Endothelial cell of umbilical vein (primary cell): ENCODE measurements at regions not wholly inside any gene's neighbourhood (a gene's known extent, or its start where the extent isn't known, plus 50 kb on each side); places are given as distances from the start of the nearest gene placed in this dataset.

Source experiments
- BruUV-seq: library from RNA; stranded (reverse); fragments of 400-500 nt; replicated peaks from 2 replicates; lab custom pipeline; 2021; lab: Mats Ljungman, UMichigan
- CTCF ChIA-PET: fragments of 300-600, 350-600 bp; sonication (Branson Sonifier 250); formaldehyde crosslinking; loops from one replicate; lab custom pipeline; 2021; ENCODE audit warnings: antibody characterized with exemption, inconsistent platforms; lab: Charles Lee
- POLR2A ChIA-PET: fragments of 300-600, 350-600 bp; sonication (Branson Sonifier 250); formaldehyde crosslinking; loops from one replicate; lab custom pipeline; 2021; ENCODE audit warnings: antibody characterized with exemption, inconsistent platforms; lab: Charles Lee
- DNase-seq: peaks from one replicate; pipeline ENCODE4 v3.0.0-alpha.2; 2011; ENCODE audit warnings: low read depth, low spot score
- FAIRE-seq: peaks from 2 replicates; lab custom pipeline; 2011; peaks lifted over from hg19 to GRCh38; lab: Jason Lieb, UNC
- H2AFZ ChIP-seq: 2 replicates; pipeline ENCODE4 v1.6.0; 2012; ENCODE audit warnings: low read depth, low read length, control low read depth, inconsistent platforms
- H3K27ac ChIP-seq: 2 replicates; pipeline ENCODE4 v1.5.1; 2011; ENCODE audit warnings: low read depth, mild to moderate bottlenecking, control low read depth, low read length, moderate library complexity; ENCODE audit not compliant: insufficient read depth
- H3K27me3 ChIP-seq, 2 experiments: 2 replicates each; pipeline versions ENCODE4 v1.6.0 to v1.6.1; 2011; ENCODE audit warnings: low read length in 2 of 2, mixed read lengths in 1 of 2; ENCODE audit not compliant: control insufficient read depth in 2 of 2, insufficient read depth in 2 of 2
- H3K36me3 ChIP-seq, 2 experiments: 2 replicates in 1 of 2; 3 replicates in 1 of 2; pipeline ENCODE4 v1.5.1; 2011; ENCODE audit warnings: low read length in 2 of 2, mild to moderate bottlenecking in 1 of 2, moderate library complexity in 1 of 2; ENCODE audit not compliant: control insufficient read depth in 2 of 2, insufficient read depth in 2 of 2; ENCODE audit errors: extremely low read depth in 1 of 2
- H3K4me1 ChIP-seq: 3 replicates; pipeline ENCODE4 v1.5.1; 2011; ENCODE audit warnings: mild to moderate bottlenecking, low read length; ENCODE audit not compliant: control insufficient read depth, insufficient read depth; ENCODE audit errors: extremely low read depth
- H3K4me2 ChIP-seq: 2 replicates; pipeline ENCODE4 v1.6.1; 2011; ENCODE audit warnings: low read length, control low read depth, mixed read lengths; ENCODE audit not compliant: insufficient read depth
- H3K4me3 ChIP-seq, 3 experiments: fragments of 200-600 bp in 1 of 3; sonication (generic), shearing (Covaris generic) in 1 of 3; replicated peaks in 1 of 3; 2 replicates each; pipeline ENCODE4 v1.5.1; 2011 to 2016; ENCODE audit warnings: control low read depth in 3 of 3, low read length in 3 of 3, mild to moderate bottlenecking in 2 of 3, inconsistent platforms in 1 of 3, low read depth in 1 of 3, moderate library complexity in 1 of 3; ENCODE audit not compliant: insufficient read depth in 1 of 3
- H3K79me2 ChIP-seq: 2 replicates; pipeline ENCODE4 v1.6.0; 2012; ENCODE audit warnings: low read length, inconsistent platforms; ENCODE audit not compliant: control insufficient read depth, insufficient read depth
- H3K9ac ChIP-seq: replicated peaks from 2 replicates; pipeline ENCODE3; 2011; ENCODE audit warnings: low read length, control low read depth; ENCODE audit not compliant: insufficient read depth; ENCODE audit errors: extremely low read depth
- H3K9me1 ChIP-seq: replicated peaks from 3 replicates; pipeline ENCODE4 v1.6.0; 2011; ENCODE audit warnings: mild to moderate bottlenecking, low read length; ENCODE audit not compliant: control insufficient read depth, insufficient read depth; ENCODE audit errors: extremely low read depth
- H3K9me3 ChIP-seq: replicated peaks from 2 replicates; pipeline ENCODE4 v1.5.1; 2012; ENCODE audit warnings: low read length, inconsistent platforms; ENCODE audit not compliant: control insufficient read depth, insufficient read depth
- H4K20me1 ChIP-seq: replicated peaks from 2 replicates; pipeline ENCODE3; 2011; ENCODE audit warnings: mild to moderate bottlenecking, low read length; ENCODE audit not compliant: control insufficient read depth, insufficient read depth; ENCODE audit errors: extremely low read depth
- CTCF ChIP-seq, 2 donors: IDR thresholded peaks; 1 replicate in 1 of 2; 2 replicates in 1 of 2; pipeline ENCODE4 v1.5.1; 2011; ENCODE audit warnings: low read length in 2 of 2, mild to moderate bottlenecking in 2 of 2, moderate library complexity in 2 of 2, control low read depth in 1 of 2, inconsistent platforms in 1 of 2, low read depth in 1 of 2; ENCODE audit not compliant: insufficient read depth in 1 of 2; ENCODE audit errors: extremely low read depth in 1 of 2
- EZH2 ChIP-seq: IDR thresholded peaks from 2 replicates; pipeline ENCODE4 v1.6.1; 2012; ENCODE audit warnings: borderline replicate concordance, low read depth, mild to moderate bottlenecking, moderate library complexity, low read length, inconsistent platforms; ENCODE audit not compliant: severe bottlenecking
- FOS ChIP-seq: IDR thresholded peaks from 2 replicates; pipeline ENCODE4 v1.6.1; 2011; ENCODE audit warnings: mild to moderate bottlenecking, low read length, moderate library complexity, borderline replicate concordance; ENCODE audit not compliant: insufficient read depth
- GATA2 ChIP-seq: IDR thresholded peaks from 2 replicates; pipeline ENCODE4 v1.7.0; 2011; ENCODE audit warnings: low read depth, mild to moderate bottlenecking, moderate library complexity, mixed read lengths, low read length; ENCODE audit not compliant: insufficient read length, insufficient read depth
- JUN ChIP-seq: IDR thresholded peaks from 2 replicates; pipeline ENCODE4 v1.6.1; 2011; ENCODE audit warnings: borderline replicate concordance, low read depth; ENCODE audit not compliant: insufficient read length, insufficient read depth
- MAX ChIP-seq: IDR thresholded peaks from 2 replicates; pipeline ENCODE4 v1.6.1; 2011; ENCODE audit not compliant: insufficient read depth, insufficient read length
- MYC ChIP-seq: IDR thresholded peaks from one replicate; pipeline ENCODE4 v1.6.1; 2011; ENCODE audit warnings: mild to moderate bottlenecking, low read depth, low read length
- POLR2A ChIP-seq: IDR thresholded peaks from 2 replicates; pipeline ENCODE4 v1.6.1; 2012; ENCODE audit warnings: low read depth, mild to moderate bottlenecking, control low read depth, low read length
- POLR2AphosphoS5 ChIP-seq: IDR thresholded peaks from 2 replicates; pipeline ENCODE4 v1.6.1; 2012; ENCODE audit warnings: low read depth, mild to moderate bottlenecking, control low read depth, low read length, moderate library complexity; ENCODE audit not compliant: insufficient read depth
- dilution Hi-C: fragments of 300-500 bp; cut with MboI; formaldehyde crosslinking; loops from one replicate; pipeline ENCODE4 v1.15.0; 2019; ENCODE audit warnings: low sequenced_read_pairs; ENCODE audit not compliant: extremely low pct_ligation_motif_present
- intact Hi-C: fragments of 100-400 bp; cut with micrococcal nuclease; formaldehyde crosslinking; loops from one replicate; pipeline ENCODE4 v1.10.0; 2022

DNA sequence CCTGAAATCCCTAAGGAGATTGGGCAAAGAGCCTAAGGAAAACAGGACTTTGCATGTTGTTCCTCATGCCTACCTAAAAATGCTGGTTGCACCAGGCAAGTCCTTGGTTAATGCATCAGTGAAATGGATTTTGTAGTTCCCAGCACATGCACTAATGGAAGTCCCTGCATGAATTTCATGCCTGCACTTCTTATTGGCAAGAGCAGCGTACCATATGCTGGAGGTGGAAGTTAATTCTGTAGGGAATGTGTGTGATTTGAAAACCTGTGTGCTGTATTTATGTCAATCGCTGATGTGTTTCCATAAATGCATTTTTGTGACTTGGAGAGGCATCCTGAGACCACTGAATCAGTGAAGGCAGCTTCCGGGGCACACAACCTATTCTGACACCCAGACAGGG is 140.3 kb upstream of the MTNR1B start:
- no peaks in the 10 kb centered on the region for H3K9me3 ChIP-seq
- dilution Hi-C loops (no loop called here), intact Hi-C loops (no loop called here)
- no peaks in the 10 kb centered on the region for H4K20me1 ChIP-seq
- no peak overlapping the region for H3K27ac ChIP-seq
- no peaks in the 10 kb centered on the region for H3K27me3 ChIP-seq
- no peaks in the 10 kb centered on the region for H3K79me2 ChIP-seq
- no peak overlapping the region for H3K9ac ChIP-seq
- H3K36me3 ChIP-seq = no peaks in the 10 kb centered on the region
- no peak overlapping the region for H3K4me3 ChIP-seq
- no peak for DNase-seq
- FAIRE-seq = no peak
- ChIA-PET POLR2A (no interaction called here), CTCF (no interaction called here)
- H3K9me1 ChIP-seq = no peaks in the 10 kb centered on the region
- no TSS peak for BruUV-seq
- H3K4me2 ChIP-seq = no peak overlapping the region
- no peaks in the 10 kb centered on the region for H3K4me1 ChIP-seq
- no peak for TF ChIP-seq JUN
- TF ChIP-seq CTCF (IDR thresholded peaks at IDR 0.05; ENCODE audit: extremely low read depth in 1 of 2, insufficient read depth in 1 of 2, low read depth in 1 of 2, low read length in 2 of 2) = no peak
- TF ChIP-seq GATA2 = no peak
- TF ChIP-seq MAX = no peak
- no peak for TF ChIP-seq EZH2
- no peak for TF ChIP-seq POLR2AphosphoS5
- no peak for TF ChIP-seq POLR2A
- TF ChIP-seq MYC = no peak
- TF ChIP-seq FOS = no peak
- no peak overlapping the region for H2AFZ ChIP-seq
